ENCODE measurements at regions not wholly inside any gene's neighbourhood (a gene's known extent, or its start where the extent isn't known, plus 50 kb on each side); places are given as distances from the start of the nearest gene placed in this dataset.

- Histone ChIP-seq H3K14ac (ENCODE audit: insufficient read length) (no peak overlapping the region), H3K27ac (ENCODE audit: low read depth, low read length) (no peak overlapping the region), H3K9ac (replicated peaks in 1 of 4; ENCODE audit: extremely low read depth in 1 of 4, low read depth in 3 of 4, low read length in 3 of 4) (no peak overlapping the region), H3K4me2 (ENCODE audit: insufficient read depth in 1 of 2, low read depth in 2 of 2, low read length in 2 of 2) (no peak overlapping the region), H2AK5ac (ENCODE audit: low read depth, low read length) (no peak overlapping the region), H3K4me1 (replicated peaks in 1 of 4; ENCODE audit: control insufficient read depth in 3 of 4, insufficient read depth in 4 of 4, low read length in 3 of 4) (no peaks in the 10 kb centered on the region), H4K5ac (ENCODE audit: insufficient read length, low read depth, low read length) (no peak overlapping the region), H3K36me3 (ENCODE audit: control insufficient read depth in 2 of 4, insufficient read depth in 4 of 4, low read length in 3 of 4) (no peaks in the 10 kb centered on the region), H3K9me3 (ENCODE audit: insufficient read depth in 2 of 2, low read depth in 1 of 2, low read length in 1 of 2) (no peaks in the 10 kb centered on the region), H3K79me1 (ENCODE audit: low read depth, low read length) (no peaks in the 10 kb centered on the region), H4K8ac (ENCODE audit: extremely low read depth, insufficient read depth, low read length) (no peak overlapping the region), H3K4me3 (ENCODE audit: extremely low read depth in 1 of 4, insufficient read depth in 2 of 4, low read depth in 3 of 4, low read length in 4 of 4) (no peak overlapping the region), H2BK120ac (replicated peaks; ENCODE audit: low read depth, low read length) (no peak overlapping the region), H3K27me3 (replicated peaks in 1 of 4; ENCODE audit: control insufficient read depth in 3 of 4, extremely low read depth in 1 of 4, insufficient read depth in 3 of 4, low read length in 3 of 4) (no peaks in the 10 kb centered on the region), H3K4ac (replicated peaks; ENCODE audit: insufficient read length, low read depth, low read length) (no peak overlapping the region), H3K23me2 (ENCODE audit: low read depth, low read length) (no peaks in the 10 kb centered on the region), H4K20me1 (replicated peaks in 1 of 2; ENCODE audit: control insufficient read depth in 1 of 2, insufficient read depth in 2 of 2, low read length in 2 of 2) (no peaks in the 10 kb centered on the region), H2AFZ (ENCODE audit: low read length) (no peak overlapping the region), H2BK15ac (ENCODE audit: low read length) (no peak overlapping the region), H3K79me2 (ENCODE audit: control insufficient read depth in 1 of 2, insufficient read depth in 2 of 2, low read length in 2 of 2) (no peaks in the 10 kb centered on the region), H2BK20ac (ENCODE audit: low read length) (no peak overlapping the region), H4K91ac (replicated peaks; ENCODE audit: insufficient read length, low read length) (no peak overlapping the region), H2BK12ac (ENCODE audit: low read depth, low read length) (no peak overlapping the region), H3K23ac (ENCODE audit: insufficient read length) (no peak overlapping the region), H3K56ac (replicated peaks; ENCODE audit: insufficient read length, low read depth, low read length) (no peak overlapping the region), H3K18ac (ENCODE audit: extremely low read depth, low read length) (no peak overlapping the region), H2BK5ac (ENCODE audit: low read depth, low read length) (no peak overlapping the region)
- FAIRE-seq (no peak), DNase-seq (ENCODE audit: low read depth in 1 of 2, low spot score in 2 of 2) (no peak)
- CTCF ChIA-PET (ENCODE audit: partially characterized antibody), result interaction anchor here (0.9 to 1.0 kb wide), 2 partner anchors 23 to 203 kb away, joined by 3 to 4 read pairs; no protein-coding TSS in a partner anchor
- WGBS, 2 experiments (ENCODE audit: extremely low coverage in 1 of 2, insufficient coverage in 1 of 2, insufficient read length in 1 of 2, insufficient replicate concordance in 2 of 2, low coverage in 1 of 2, low lambda C conversion rate in 2 of 2, missing lambda C conversion rate in 1 of 2), result 90% methylated on average over 3 of the region's 3 CpGs; no CpG with 5 or more reads in 1 of the 2 experiments
- POLR2A ChIA-PET (ENCODE audit: partially characterized antibody), result no interaction called here
- no peak for TF ChIP-seq CHD1 (IDR thresholded peaks at IDR 0.05; ENCODE audit: low read depth, low read length)
- TF ChIP-seq TEAD4 (IDR thresholded peaks at IDR 0.05; ENCODE audit: low read depth, low read length), result no peak
- no peak for TF ChIP-seq HDAC6 (IDR thresholded peaks at IDR 0.05; ENCODE audit: low read depth, low read length)
- no peak for TF ChIP-seq ASH2L (IDR thresholded peaks at IDR 0.05; ENCODE audit: low read length)
- no peak for TF ChIP-seq HDAC2 (IDR thresholded peaks at IDR 0.05; ENCODE audit: borderline replicate concordance in 1 of 2, low read depth in 2 of 2, low read length in 2 of 2)
- no peak for TF ChIP-seq FOSL1 (IDR thresholded peaks at IDR 0.05; ENCODE audit: insufficient read depth, low read depth, low read length)
- TF ChIP-seq JUN (IDR thresholded peaks at IDR 0.05; ENCODE audit: low read depth, low read length), result no peak
- TF ChIP-seq USF2 (IDR thresholded peaks at IDR 0.05; ENCODE audit: low read length), result no peak
- TF ChIP-seq JUND (IDR thresholded peaks at IDR 0.05; ENCODE audit: low read length), result no peak
- TF ChIP-seq, protein P1, sequence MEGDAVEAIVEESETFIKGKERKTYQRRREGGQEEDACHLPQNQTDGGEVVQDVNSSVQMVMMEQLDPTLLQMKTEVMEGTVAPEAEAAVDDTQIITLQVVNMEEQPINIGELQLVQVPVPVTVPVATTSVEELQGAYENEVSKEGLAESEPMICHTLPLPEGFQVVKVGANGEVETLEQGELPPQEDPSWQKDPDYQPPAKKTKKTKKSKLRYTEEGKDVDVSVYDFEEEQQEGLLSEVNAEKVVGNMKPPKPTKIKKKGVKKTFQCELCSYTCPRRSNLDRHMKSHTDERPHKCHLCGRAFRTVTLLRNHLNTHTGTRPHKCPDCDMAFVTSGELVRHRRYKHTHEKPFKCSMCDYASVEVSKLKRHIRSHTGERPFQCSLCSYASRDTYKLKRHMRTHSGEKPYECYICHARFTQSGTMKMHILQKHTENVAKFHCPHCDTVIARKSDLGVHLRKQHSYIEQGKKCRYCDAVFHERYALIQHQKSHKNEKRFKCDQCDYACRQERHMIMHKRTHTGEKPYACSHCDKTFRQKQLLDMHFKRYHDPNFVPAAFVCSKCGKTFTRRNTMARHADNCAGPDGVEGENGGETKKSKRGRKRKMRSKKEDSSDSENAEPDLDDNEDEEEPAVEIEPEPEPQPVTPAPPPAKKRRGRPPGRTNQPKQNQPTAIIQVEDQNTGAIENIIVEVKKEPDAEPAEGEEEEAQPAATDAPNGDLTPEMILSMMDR (IDR thresholded peaks at IDR 0.05; ENCODE audit: control extremely low read depth in 1 of 3, insufficient read depth in 1 of 3, low read depth in 1 of 3, low read length in 3 of 3), result no peak
- TF ChIP-seq RBBP5 (IDR thresholded peaks at IDR 0.05; ENCODE audit: borderline replicate concordance, low read depth, low read length), result no peak
Observed at GRCh38 chr5:52626312-52626711, 161.4 kb upstream of the ITGA1 start.

Measured in H1 (cell line).